HCT116 (cell line): ENCODE measurements at regions not wholly inside any gene's neighbourhood (a gene's known extent, or its start where the extent isn't known, plus 50 kb on each side); places are given as distances from the start of the nearest gene placed in this dataset.

Source experiments
- ATAC-seq: fragments of 200-7000 bp; cut with Tn5 transposase; 2 replicates; pipeline ENCODE4 v1.9.1; 2020; ENCODE audit warnings: mild to moderate bottlenecking, moderate library complexity
- BruUV-seq: library from RNA; stranded (reverse); fragments of 400-500 nt; replicated peaks from 2 replicates; lab custom pipeline; 2021; lab: Mats Ljungman, UMichigan
- CTCF ChIA-PET: fragments of 300-600 bp; sonication (Branson Sonifier 250); formaldehyde crosslinking; loops from one replicate; lab custom pipeline; 2021; ENCODE audit warnings: antibody characterized with exemption; lab: Charles Lee
- POLR2A ChIA-PET: fragments of 300-600, 350-600 bp; sonication (Branson Sonifier 250); formaldehyde crosslinking; loops from one replicate; lab custom pipeline; 2021; ENCODE audit warnings: antibody characterized with exemption; lab: Charles Lee
- RAD21 ChIA-PET, 2 experiments: fragments of 300-600 bp; sonication (Branson Sonifier 250); formaldehyde crosslinking; loops; one replicate each; lab custom pipeline; 2023; ENCODE audit warnings: low total read pairs in 2 of 2; ENCODE audit not compliant: uncharacterized antibody in 2 of 2, unreplicated experiment in 2 of 2, low non-redundant PET in 1 of 2; lab: Charles Lee
- DNase-seq: peaks from one replicate; pipeline ENCODE4 v3.0.0-alpha.2; 2010; ENCODE audit warnings: low read depth, low spot score
- H2AFZ ChIP-seq: fragments of 200-600 bp; shearing (Covaris generic), sonication (generic); 2 replicates; pipeline ENCODE4 v1.6.1; 2017; ENCODE audit warnings: low read depth, mixed run types, mixed read lengths, antibody characterized with exemption, low read length; ENCODE audit not compliant: poor library complexity, severe bottlenecking
- H3K27ac ChIP-seq: 2 replicates; pipeline ENCODE4 v1.5.1; 2012; ENCODE audit warnings: low read depth, low read length
- H3K27me3 ChIP-seq: fragments of 200-600 bp; sonication (generic); 2 replicates; pipeline ENCODE4 v1.6.1; 2016; ENCODE audit warnings: mixed run types, low read length, mixed read lengths; ENCODE audit not compliant: insufficient read depth
- H3K36me3 ChIP-seq, 2 experiments: fragments of 200-500 bp in 1 of 2; fragments of 200-600 bp in 1 of 2; sonication (Bioruptor generic) in 1 of 2; sonication (generic) in 1 of 2; 2 replicates each; pipeline versions ENCODE4 v1.5.1 to v1.6.1; 2014 to 2016; ENCODE audit warnings: low read length in 2 of 2, inconsistent platforms in 1 of 2, mixed read lengths in 1 of 2, mixed run types in 1 of 2; ENCODE audit not compliant: insufficient read depth in 2 of 2, control insufficient read depth in 1 of 2
- H3K4me1 ChIP-seq, 2 experiments: fragments of 200-600 bp in 1 of 2; sonication (generic) in 1 of 2; 2 replicates each; pipeline versions ENCODE4 v1.5.1 to v1.6.1; 2012 to 2017; ENCODE audit warnings: low read length in 2 of 2, inconsistent platforms in 1 of 2, mild to moderate bottlenecking in 1 of 2, mixed read lengths in 1 of 2, mixed run types in 1 of 2, moderate library complexity in 1 of 2; ENCODE audit not compliant: insufficient read depth in 2 of 2, control insufficient read depth in 1 of 2
- H3K4me2 ChIP-seq: fragments of 200-600 bp; sonication (generic); 2 replicates; pipeline ENCODE4 v1.6.1; 2017; ENCODE audit warnings: mixed run types, low read length, mixed read lengths
- H3K4me3 ChIP-seq, 2 experiments: fragments of 200-600 bp in 1 of 2; sonication (generic) in 1 of 2; replicated peaks in 1 of 2; 2 replicates each; pipeline ENCODE4 v1.5.1; 2011 to 2016; ENCODE audit warnings: low read length in 2 of 2, control low read depth in 1 of 2, low read depth in 1 of 2, mild to moderate bottlenecking in 1 of 2, mixed read lengths in 1 of 2, mixed run types in 1 of 2
- H3K79me2 ChIP-seq: fragments of 200-600 bp; sonication (generic); 2 replicates; pipeline ENCODE4 v1.6.1; 2017; ENCODE audit warnings: mild to moderate bottlenecking, mixed run types, low read length, moderate library complexity, mixed read lengths; ENCODE audit not compliant: insufficient read depth
- H3K9ac ChIP-seq: fragments of 200-600 bp; sonication (generic); 2 replicates; pipeline ENCODE4 v1.6.1; 2016; ENCODE audit warnings: low read length, mixed read lengths
- H3K9me2 ChIP-seq: fragments of 200-600 bp; sonication (generic), shearing (Covaris generic); 2 replicates; pipeline ENCODE4 v1.6.1; 2017; ENCODE audit warnings: mixed run types, mild to moderate bottlenecking, moderate library complexity; ENCODE audit not compliant: insufficient read depth
- H3K9me3 ChIP-seq, 2 experiments: fragments of 200-500 bp in 1 of 2; fragments of 200-600 bp in 1 of 2; sonication (Bioruptor generic) in 1 of 2; sonication (generic) in 1 of 2; 2 replicates each; pipeline ENCODE4 v1.6.1; 2014 to 2017; ENCODE audit warnings: low read length in 2 of 2, mixed read lengths in 2 of 2, inconsistent platforms in 1 of 2, low read depth in 1 of 2, mild to moderate bottlenecking in 1 of 2, mixed run types in 1 of 2, moderate library complexity in 1 of 2; ENCODE audit not compliant: control insufficient read depth in 1 of 2, insufficient read depth in 1 of 2
- H4K20me1 ChIP-seq: fragments of 200-600 bp; sonication (generic), shearing (Covaris generic); 2 replicates; pipeline ENCODE4 v1.6.1; 2017; ENCODE audit warnings: mixed run types, mild to moderate bottlenecking, moderate library complexity; ENCODE audit not compliant: insufficient read depth
- CBX3 ChIP-seq: IDR thresholded peaks from 2 replicates; pipeline ENCODE4 v1.6.1; 2012; ENCODE audit warnings: low read depth
- CEBPB ChIP-seq: IDR thresholded peaks from 2 replicates; pipeline ENCODE4 v1.6.1; 2012; ENCODE audit warnings: low read depth
- CTCF ChIP-seq, 3 experiments: fragments of 200-600 bp in 1 of 3; sonication (generic) in 1 of 3; IDR thresholded peaks in 2 of 3; conservative IDR thresholded peaks in 1 of 3; 2 replicates each; pipeline ENCODE4 v1.5.1; 2012 to 2017; ENCODE audit warnings: low read depth in 2 of 3, low read length in 2 of 3, antibody characterized with exemption in 1 of 3, borderline replicate concordance in 1 of 3, control low read depth in 1 of 3, mild to moderate bottlenecking in 1 of 3, mixed read lengths in 1 of 3, mixed run types in 1 of 3, moderate library complexity in 1 of 3; ENCODE audit not compliant: insufficient read depth in 1 of 3
- EGR1 ChIP-seq: IDR thresholded peaks from 2 replicates; pipeline ENCODE4 v1.6.1; 2012; ENCODE audit warnings: low read depth
- EZH2 ChIP-seq: fragments of 200-600 bp; sonication (generic); IDR thresholded peaks from 2 replicates; pipeline ENCODE4 v1.6.1; 2017; ENCODE audit warnings: antibody characterized with exemption, mixed run types
- EZH2phosphoT487 ChIP-seq: fragments of 200-600 bp; IDR thresholded peaks from 2 replicates; pipeline ENCODE4 v1.6.1; 2018; ENCODE audit warnings: antibody characterized with exemption, borderline replicate concordance
- JUND ChIP-seq: IDR thresholded peaks from 2 replicates; pipeline ENCODE4 v1.6.1; 2012
- MAX ChIP-seq: IDR thresholded peaks from 2 replicates; pipeline ENCODE4 v1.6.1; 2012
- POLR2A ChIP-seq: IDR thresholded peaks from 2 replicates; pipeline ENCODE4 v1.7.0; 2011; ENCODE audit warnings: borderline replicate concordance; ENCODE audit not compliant: insufficient read depth, insufficient read length; ENCODE audit errors: extremely low read depth
- POLR2AphosphoS5 ChIP-seq: IDR thresholded peaks from 2 replicates; pipeline ENCODE4 v1.6.1; 2011; ENCODE audit warnings: mild to moderate bottlenecking, low read depth, low read length, moderate library complexity
- RAD21 ChIP-seq: IDR thresholded peaks from 2 replicates; pipeline ENCODE4 v1.6.1; 2012; ENCODE audit warnings: low read depth, mild to moderate bottlenecking
- REST ChIP-seq: IDR thresholded peaks from 2 replicates; pipeline ENCODE4 v1.6.1; 2012; ENCODE audit warnings: low read depth
- SP1 ChIP-seq: IDR thresholded peaks from 2 replicates; pipeline ENCODE4 v1.6.1; 2012; ENCODE audit warnings: low read depth
- TCF7L2 ChIP-seq: IDR thresholded peaks from 2 replicates; pipeline ENCODE4 v1.7.0; 2011; ENCODE audit warnings: borderline replicate concordance, inconsistent platforms; ENCODE audit not compliant: insufficient read depth, insufficient read length; ENCODE audit errors: extremely low read depth
- ZBTB33 ChIP-seq: IDR thresholded peaks from 2 replicates; pipeline ENCODE4 v1.6.1; 2011; ENCODE audit warnings: mild to moderate bottlenecking, low read length, moderate library complexity; ENCODE audit not compliant: insufficient replicate concordance; ENCODE audit errors: extremely low read depth
- ZNF274 ChIP-seq: fragments of 200-500 bp; sonication (Bioruptor generic); IDR thresholded peaks from 2 replicates; pipeline ENCODE4 v1.6.1; 2014; ENCODE audit warnings: mild to moderate bottlenecking, low read depth, low read length, inconsistent platforms
- intact Hi-C: fragments of 100-400 bp; cut with micrococcal nuclease; formaldehyde crosslinking; loops from 2 replicates; pipeline ENCODE4 v1.10.0; 2022

- no peak overlapping the region for H3K9ac ChIP-seq
- DNase-seq, result no peak
- ChIA-PET RAD21 (no interaction called here), CTCF (no interaction called here), POLR2A (no interaction called here)
- H3K9me2 ChIP-seq, result no peaks in the 10 kb centered on the region
- no TSS peak for BruUV-seq
- H3K4me1 ChIP-seq, result no peaks in the 10 kb centered on the region
- H3K9me3 ChIP-seq, result no peaks in the 10 kb centered on the region
- H3K27ac ChIP-seq, result no peak overlapping the region
- TF ChIP-seq MAX (no peak), CBX3 (no peak), EGR1 (no peak), ZBTB33 (no peak), TCF7L2 (no peak), EZH2 (no peak), CTCF (IDR thresholded peaks at IDR 0.05 in 2 of 3, conservative IDR thresholded peaks at IDR 0.05 in 1 of 3; ENCODE audit: borderline replicate concordance in 1 of 3, insufficient read depth in 1 of 3, low read depth in 2 of 3, low read length in 2 of 3) (no peak), SP1 (no peak), JUND (no peak), REST (no peak), EZH2phosphoT487 (no peak), ZNF274 (no peak), POLR2AphosphoS5 (no peak), CEBPB (no peak), RAD21 (no peak), POLR2A (no peak)
- intact Hi-C loops, result no loop called here
- no peak for ATAC-seq
- no peaks in the 10 kb centered on the region for H3K36me3 ChIP-seq
- H3K4me3 ChIP-seq, result no peak overlapping the region
- peaks cover 57% of the 10 kb centered on the region; the same call in 1 of the 2 replicates for H3K27me3 ChIP-seq
- H2AFZ ChIP-seq, result no peak overlapping the region
- no peak overlapping the region for H3K4me2 ChIP-seq
- H4K20me1 ChIP-seq, result no peaks in the 10 kb centered on the region
- H3K79me2 ChIP-seq, result no peaks in the 10 kb centered on the region
Observed at GRCh38 chr14:93855737-93856136, 67.5 kb upstream of the PRIMA1 start.
